H4 (cell line): ENCODE measurements at regions not wholly inside any gene's neighbourhood (a gene's known extent, or its start where the extent isn't known, plus 50 kb on each side); places are given as distances from the start of the nearest gene placed in this dataset.
"Not testable (repeated sequence)": the region's sequence is repeated elsewhere in the genome, so short reads cannot be mapped to it uniquely, and the experiment has no call there.

Experiments used
- DNase-seq: peaks from one replicate; pipeline ENCODE4 v3.0.0-alpha.2; 2015; ENCODE audit warnings: low spot score

DNA sequence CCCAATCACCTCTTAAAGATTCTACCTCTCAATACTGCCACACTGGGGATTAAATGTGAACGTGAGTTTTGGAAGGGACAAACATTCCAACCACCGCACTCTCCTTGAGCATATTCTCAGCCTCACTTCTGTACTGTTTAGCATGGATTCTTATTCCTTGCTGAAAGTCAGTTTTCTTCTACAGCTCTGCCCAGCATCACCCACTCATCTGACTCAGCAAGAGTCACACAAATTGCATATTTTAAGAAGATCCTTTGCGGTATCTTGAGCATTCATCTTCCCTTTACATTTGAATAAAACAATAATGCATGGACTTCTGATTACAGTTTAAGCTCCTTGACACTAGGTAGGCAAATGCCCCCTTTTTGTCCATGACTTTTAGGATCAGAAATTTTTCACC, 251.6 kb upstream of the MKLN1 start:
- DNase-seq, result no peak

DNA sequence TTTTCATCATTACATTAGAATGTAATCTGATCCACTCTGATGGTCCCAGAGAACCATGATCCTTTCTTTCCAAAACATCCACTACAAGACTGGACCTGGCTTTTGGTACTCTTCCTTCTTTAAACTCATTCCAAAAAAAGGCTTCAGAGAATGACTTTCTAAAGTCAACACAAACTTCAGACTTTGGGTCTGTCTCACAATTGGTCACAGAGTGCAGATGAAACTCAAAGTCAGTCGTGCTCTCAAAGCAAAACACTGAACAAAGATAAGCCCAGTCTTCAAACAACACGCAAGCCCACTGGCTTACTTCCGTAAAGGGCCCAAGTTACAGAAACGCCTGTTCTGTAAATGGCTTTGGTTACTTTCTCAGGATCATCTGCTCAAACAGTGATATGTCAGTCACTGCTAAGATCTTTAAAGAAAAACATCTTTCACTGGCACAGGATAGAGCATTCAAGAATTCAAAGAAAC, 250.9 kb upstream of the MKLN1 start:
- DNase-seq, result no peak

DNA sequence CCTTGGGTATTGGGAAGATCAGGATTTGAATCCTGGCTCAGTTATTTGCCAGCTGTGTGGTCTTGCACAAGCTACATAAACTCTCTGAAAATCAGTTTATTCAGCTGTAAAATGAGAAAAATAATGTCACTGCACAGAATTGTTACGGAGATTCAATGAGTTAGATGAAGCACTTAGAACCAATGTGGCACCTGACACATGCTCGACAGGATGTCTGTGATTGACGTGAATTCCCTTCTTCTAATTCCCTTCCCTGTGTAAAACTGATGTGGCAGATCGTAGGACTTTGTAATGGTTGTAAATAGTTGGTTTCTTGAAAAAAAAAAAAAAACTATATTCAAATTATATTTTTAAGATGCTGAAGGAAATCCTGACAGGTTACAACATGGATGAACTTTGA, 249.9 kb upstream of the MKLN1 start:
- no peak for DNase-seq

DNA sequence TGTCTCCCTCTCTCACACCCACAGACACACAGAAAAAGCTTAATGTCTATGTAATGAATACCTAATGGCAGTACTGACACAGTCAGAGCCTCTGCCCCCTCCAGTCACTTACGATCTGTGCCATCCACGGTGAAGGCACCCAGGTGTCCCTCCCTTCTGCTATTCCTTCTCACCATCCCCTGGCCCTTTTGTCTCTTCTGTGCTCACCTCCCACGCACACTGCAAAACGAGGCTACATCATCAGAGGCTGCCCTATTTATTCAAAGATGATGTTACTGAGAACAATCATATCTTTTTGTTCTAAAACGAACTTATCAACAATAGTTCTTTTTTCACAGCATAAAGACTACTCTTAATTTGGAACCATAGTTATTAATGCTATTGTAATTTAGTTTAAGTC, 246.9 kb upstream of the MKLN1 start:
- no peak for DNase-seq

DNA sequence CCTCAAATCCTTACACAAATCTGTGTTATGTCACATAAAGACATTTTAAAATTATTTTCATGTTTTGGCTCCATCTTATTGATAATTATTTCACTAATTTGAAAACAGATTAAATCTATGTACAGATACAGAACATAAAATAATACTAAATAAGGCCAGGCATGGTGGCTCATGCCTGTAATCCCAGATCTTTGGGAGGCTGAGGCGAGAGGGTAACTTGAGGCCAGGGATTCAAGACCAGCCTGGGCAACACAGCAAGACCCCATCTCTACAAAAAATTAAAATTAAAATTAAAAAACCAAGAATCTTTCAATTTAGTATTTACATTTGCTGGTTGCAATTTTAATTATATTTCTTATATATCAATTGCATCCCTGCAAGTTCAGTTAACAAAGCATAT, 246.4 kb upstream of the MKLN1 start:
- no peak for DNase-seq

DNA sequence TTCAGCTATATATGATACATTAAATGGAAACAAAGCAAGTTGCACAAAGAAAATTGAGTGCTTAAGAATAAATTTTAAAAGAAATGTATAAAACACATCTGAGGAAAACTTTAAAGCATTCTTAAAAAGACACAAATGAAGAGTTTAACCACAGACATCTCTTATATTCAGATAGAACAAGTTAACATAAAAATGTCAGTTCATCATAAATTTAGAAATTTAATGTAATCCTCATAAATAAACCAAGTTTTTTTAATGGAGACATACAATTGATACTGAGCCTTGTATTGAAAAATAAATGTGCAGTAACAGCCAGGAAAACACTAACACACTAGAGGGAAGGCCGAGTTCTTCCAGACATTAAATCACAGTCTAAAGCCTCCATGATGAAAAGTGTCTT, 243.9 kb upstream of the MKLN1 start:
- no peak for DNase-seq

DNA sequence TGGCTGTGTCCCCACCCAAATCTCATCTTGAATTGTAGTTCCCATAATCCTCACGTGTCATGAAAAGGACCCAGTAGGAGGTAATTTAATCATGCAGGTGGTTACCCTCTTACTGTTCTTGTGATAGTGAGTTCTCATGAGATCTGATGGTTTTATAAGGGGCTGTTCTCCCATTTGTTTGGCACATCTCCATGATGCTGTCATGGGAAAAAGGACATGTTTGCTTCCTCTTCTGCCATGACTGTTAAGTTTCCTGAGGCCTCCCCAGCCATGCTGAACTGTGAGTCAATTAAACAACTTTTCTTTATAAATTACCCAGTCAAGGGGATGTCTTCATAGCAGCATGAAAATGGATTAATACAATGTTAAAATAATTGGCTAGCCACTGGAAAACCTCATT, 243.3 kb upstream of the MKLN1 start:
- not testable (repeated sequence) for DNase-seq

DNA sequence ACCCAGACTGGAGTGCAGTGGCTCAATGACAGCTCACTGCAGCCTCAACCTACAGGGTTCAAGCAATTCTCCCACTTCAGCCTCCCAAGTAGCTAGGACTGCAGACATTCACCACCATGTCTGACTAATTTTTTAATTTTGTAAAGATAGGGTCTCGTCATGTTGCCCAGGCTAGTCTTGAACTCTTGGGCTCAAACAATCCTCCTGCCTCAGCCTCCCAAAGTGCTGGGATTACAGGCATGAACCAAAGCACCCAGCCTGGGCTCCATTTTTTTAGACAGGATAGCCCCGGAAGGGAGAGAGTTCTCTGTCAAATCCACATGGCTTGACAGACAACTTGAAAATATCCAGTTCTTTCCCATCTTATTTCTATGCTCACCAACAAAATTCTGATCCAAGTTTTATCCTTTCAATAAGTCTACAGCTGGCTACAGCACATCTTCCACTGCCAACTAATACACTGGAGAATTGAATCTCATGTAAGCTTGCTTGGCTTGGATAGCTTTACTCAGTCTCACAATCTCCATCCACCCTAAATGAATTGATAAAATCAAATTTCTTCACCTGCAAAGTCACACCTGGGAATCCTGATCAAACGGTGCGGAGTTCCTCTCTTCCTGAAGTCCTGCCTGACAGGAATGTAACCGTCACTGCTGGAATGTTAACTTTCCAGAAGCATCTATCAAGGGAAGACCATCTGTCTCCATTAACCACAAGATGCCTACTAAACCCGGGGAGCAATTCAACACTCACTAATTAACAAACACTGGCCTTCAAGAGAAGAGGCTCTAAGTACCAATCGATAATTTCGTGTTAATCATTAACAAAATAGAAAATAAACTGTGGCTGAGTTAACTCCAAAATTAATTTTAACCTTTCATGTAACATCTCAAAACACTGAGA, 239.7 kb upstream of the MKLN1 start:
- DNase-seq, result no peak

DNA sequence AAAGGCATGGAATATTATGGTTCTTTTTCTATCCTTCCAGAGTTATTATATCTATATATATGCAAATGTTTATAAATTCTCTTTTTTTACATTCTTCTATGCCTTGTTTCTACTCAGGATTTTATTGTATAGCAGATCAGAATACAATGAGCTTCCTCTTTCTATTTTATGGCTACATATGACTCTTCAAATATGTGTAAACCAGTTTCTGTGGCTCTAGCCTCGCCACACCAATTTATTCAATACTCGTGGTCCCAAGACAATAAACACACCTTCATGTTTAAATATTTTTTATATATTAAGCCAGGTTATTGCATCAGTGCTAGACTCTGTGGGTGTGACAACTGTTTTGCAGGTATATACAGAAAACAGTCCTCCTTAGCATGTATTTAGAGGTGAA, 237.5 kb upstream of the MKLN1 start:
- no peak for DNase-seq

DNA sequence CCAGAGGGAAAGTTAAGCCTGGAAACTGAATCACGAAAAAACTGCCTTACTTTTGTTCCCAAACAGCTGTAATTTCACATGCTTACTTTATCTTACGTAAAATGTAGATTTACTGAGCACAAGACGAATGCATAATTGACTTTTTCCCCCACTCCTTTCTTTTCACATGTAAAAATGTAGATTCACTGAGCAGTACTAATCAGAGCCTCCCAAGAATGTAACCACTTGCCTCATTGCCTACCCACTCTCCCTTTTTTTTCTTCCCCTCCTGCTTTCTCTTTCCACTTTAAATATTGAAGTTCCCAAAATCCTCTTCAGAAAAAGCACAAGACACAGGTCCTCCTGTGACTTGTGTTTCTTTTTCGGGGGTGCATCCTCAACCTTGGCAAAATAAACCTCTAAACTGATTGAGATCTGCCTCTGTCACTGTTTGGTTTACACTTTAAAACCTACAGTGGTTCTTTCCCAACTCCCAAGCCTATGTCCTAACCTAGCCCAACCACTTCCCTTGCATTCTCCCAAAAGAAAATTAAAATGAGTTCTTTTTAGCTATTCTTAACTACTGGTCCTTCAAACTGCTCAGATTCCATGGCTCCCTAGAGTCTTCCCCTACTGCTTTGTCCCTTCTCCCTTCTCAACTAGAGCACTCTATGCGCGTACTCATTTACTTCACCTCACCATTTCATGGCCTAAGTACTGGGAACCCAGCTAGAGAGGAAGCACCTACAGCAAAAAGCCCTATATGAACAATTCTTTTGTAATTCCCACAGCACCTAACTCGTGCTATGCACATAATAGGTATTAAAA, 236.6 kb upstream of the MKLN1 start:
- DNase-seq, result no peak

DNA sequence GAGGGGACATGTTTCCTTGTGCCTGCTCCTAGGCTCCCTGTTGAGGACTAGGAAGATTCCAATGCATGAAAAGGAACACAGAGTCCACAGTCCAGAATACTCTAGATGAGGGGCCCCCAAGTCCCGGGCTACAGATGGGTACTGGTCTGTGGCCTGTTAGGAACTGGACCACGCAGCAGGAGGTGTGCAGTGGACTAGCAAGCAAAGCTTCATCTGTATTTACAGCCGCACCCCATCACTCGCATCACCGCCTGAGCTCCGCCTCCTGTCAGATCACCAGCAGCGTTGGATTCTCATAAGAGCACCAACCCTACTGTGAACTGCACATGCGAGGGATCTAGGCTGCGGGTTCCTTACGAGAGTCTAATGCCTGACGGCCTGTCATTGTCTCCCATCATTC, 233.0 kb upstream of the MKLN1 start:
- no peak for DNase-seq

DNA sequence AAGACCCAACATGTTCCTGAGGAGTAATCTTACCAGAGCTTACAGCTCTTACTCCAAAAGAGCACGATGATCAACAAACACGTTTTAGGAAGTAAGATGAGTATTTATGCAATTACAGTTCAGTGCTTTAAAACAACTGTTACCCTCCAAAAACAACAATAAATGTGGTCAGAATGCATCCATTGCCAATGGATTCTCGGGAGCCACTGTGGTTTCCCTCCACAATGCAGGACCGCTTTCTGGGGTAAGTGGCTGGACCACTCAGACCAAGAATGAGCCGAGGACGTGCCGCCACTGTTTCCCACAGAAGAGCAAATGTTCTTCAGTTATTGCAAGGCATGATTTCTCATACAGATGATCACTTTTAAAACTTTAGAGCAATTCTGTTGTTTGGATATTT, 232.3 kb upstream of the MKLN1 start:
- DNase-seq, result no peak

DNA sequence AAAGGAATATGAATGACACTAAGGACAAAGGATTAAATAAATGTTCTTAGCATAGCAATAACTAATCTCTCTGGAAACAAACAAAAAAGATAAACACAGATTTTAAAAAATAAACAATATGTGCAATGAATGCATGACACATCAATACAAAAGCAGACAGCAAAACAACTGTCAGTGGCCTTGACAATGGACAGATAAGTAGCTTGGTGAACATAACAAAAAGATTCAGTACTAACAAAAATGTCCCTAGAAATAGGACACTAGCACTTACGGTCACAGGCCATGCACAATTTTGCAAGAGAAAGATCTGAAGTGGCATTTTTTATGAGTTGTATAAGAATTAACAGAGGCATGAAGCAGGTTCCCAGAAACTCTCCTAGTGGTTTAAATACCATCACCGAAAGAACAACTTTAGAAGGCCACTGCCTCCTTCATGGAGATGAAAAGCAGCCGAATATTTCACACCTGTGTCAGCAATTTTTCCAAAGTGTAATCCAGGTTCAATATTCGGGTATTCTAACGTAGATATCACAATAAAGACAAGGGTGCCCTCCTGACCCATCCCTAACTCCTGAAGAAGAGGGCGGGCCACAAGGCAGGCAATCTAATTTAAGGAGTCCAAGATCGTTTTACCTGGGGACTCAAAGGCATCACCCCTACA, 231.3 kb upstream of the MKLN1 start:
- DNase-seq, result no peak

DNA sequence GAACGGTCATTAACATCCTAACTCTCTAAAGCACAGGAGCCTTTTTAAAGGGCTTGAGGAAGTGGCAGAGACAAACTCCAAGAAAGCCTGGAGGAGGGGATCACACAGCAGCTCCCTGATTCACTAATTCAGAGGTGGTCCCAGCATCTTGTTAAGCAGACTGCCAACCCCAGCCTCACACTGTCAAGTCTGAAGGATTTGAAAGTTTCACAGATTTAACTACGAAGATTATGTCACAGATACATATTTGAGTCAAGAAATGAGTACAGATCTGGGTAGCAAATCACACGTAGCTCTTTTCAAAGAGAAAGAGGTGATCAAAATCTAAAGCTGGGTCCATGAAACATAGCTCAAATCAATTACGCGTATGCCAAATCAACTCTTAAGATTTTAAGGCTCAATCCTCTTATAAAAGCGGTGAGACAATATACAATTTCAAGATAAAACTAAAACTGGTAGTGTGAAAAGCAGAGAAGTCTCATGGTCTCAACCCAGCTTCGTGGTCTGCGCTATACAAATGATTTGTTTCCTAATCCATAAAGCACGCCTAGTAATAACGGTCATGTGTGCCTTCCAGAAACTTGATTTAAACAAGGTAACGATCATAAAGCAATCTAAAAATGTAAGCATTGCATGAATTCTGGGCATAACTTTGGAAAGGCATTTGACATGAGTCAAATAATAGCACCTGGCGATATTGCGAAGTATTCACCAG, 229.9 kb upstream of the MKLN1 start:
- no peak for DNase-seq

DNA sequence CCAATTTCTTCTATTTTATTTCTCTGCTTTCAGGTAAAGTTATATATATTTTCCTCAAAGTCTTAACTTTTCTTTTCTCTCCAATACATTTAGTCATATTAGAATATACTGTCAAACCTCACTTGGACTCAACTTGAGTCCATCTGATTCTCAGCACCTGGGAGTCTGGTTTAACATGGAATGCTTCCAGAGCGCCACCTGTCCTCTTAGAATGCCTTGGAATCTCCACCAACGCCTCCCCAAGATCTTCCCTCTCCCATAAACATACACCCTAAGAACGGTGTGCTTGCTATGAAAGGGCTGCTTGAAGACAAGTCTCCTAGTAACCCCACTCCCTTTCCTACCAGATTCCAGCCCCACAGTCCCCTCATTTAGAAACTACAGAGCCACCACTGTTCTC, 229.1 kb upstream of the MKLN1 start:
- DNase-seq, result no peak

DNA sequence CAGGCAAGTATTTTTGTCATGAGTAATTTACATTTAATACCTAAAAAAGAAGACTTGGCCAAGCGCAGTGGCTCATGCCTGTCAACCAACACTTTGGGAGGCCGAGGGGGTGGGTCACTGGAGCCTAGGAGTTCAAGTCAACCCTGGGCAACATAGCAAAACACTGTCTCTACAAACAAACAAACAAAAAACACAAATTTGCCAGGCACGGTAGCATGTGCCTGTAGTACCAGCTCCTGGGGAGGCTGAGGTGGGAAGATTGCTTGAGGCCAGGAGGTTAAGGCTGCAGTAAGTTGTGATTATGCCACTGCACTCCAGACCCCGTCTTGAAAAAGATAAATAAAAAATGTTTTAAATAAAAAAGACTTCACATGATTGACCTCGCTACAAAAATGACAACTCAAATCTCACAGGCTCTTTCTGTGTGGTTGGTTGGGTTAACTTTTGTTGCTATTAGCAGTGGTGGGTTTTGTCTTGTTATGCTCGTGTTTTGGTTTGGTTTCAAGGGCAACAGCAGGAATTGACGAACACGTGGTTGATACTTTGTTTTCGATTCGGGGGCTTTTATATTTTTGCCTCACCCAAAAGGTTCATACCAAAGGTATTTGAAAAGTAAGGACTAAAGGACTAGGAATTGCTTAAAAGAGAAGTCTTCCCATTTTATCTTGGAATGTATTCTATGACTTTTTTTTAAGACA, 227.2 kb upstream of the MKLN1 start:
- DNase-seq, result no peak

DNA sequence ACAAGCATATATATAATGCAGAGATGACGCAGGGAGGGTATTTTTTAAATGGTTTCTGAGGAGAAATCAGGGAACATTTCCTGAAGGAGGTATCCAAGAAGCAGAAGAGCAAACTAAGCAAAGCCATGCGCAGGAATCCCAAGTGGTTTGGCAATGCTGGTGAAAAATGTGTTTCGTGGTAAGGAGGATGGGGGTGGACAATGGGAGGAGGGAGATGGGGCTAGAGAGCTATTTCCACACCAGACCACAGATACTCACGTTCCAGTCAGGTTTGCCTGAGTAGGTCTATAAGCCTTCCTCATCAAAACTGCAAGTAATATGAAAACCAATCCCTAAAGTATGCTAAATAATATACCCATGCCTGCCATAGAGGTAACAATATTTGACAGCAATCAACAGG, 223.7 kb upstream of the MKLN1 start:
- DNase-seq, result peak; percentile 60

DNA sequence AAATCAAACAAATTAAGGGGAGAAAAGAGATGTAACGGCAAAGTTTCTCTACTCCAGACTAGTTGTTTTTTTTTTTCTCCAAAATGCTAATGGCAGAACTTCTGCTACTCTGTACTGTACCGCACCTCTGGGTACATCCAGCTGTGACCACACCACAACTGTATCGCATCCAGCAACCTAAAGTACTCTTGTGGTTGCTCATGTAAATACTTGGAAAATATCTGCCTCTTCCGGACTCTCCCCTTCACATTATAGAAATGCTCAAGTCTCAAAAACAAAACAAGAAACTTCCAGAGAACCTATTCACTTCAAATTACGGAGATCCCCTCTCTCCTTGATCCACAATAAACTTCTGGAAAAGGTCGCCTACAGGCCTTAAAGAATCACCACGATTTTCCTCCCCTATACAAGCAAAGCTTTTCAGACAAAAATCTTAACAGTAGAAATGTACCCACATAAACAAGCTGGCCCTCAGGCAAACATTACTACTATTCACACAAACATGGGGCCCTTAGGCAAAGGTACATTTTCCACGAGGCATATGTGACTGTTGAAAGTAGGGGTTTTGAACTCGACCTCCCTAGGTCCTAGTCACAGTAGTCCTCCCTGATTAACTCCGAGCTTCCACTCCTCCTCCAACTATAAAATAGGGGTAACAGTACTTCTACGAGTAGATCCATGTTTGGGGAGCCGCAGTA, 222.9 kb upstream of the MKLN1 start:
- DNase-seq, result peak; percentile 88

DNA sequence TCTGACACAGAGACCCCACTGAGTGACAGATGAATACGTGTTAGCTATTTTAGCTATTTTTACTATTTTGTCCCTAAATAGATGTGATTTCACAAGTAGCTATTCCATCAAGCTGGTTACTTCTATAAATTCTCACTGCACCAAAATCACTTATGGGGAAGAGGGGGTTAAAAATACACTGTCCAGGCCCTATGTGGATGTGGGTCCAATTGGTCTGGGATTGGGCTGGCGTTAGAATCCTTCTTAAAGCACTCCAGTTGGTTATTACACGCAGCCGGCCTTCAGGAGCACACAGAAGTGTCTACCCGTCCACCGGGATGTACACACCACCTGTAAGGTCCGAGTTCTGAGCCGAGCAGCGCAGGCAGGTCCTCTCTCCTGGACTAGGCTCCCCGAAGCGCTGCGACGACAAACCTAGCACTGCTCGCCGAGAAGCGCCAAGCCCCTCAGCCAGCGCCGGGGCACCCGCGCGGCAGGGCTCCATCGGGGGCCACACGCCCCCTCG, 222.3 kb upstream of the MKLN1 start:
- DNase-seq, result peak; percentile 17
